ENCODE measurements at regions not wholly inside any gene's neighbourhood (a gene's known extent, or its start where the extent isn't known, plus 50 kb on each side); places are given as distances from the start of the nearest gene placed in this dataset.

DNA sequence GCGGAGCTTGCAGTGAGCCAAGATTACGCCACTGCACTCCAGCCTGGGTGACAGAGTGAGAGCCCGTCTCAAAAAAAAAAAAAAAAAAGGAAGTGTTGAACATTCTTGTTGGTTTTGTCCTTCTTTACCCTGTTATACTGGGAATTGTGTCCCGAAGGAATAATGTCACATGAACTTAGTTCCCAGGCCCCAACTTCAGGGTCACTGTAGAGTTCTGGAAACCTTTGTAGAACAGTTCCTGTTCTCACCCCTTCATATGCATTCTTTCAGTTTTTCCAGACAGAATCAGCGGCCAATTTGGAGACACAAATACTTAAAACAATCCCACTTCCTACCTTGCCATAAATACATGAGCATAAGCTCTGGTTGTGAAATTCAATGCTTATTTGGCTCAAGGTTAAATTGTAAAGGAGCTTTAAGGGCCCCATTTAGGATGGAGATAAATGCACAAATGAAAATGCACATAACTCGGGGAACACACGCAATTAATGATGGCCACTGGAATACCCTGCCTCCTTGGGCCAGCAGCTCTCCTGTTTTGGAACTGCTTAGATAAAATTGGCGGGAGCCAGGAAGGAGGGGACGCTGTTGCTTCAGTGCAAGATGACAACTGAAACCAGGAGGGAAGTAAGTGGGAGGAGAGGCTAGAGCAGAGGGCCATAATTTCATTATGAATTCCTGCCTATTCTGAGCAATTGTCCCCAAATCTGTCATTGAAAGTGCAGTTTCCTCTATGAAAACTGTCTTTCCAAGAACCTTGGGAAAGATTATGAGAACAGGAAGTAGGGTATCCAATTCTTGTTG, 153.7 kb downstream of the FGF1 start:
- H3K27ac ChIP-seq, result no peak overlapping the region
- DNase-seq (ENCODE audit: low spot score), result no peak
- TF ChIP-seq, protein P1, sequence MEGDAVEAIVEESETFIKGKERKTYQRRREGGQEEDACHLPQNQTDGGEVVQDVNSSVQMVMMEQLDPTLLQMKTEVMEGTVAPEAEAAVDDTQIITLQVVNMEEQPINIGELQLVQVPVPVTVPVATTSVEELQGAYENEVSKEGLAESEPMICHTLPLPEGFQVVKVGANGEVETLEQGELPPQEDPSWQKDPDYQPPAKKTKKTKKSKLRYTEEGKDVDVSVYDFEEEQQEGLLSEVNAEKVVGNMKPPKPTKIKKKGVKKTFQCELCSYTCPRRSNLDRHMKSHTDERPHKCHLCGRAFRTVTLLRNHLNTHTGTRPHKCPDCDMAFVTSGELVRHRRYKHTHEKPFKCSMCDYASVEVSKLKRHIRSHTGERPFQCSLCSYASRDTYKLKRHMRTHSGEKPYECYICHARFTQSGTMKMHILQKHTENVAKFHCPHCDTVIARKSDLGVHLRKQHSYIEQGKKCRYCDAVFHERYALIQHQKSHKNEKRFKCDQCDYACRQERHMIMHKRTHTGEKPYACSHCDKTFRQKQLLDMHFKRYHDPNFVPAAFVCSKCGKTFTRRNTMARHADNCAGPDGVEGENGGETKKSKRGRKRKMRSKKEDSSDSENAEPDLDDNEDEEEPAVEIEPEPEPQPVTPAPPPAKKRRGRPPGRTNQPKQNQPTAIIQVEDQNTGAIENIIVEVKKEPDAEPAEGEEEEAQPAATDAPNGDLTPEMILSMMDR (IDR thresholded peaks at IDR 0.05), result no peak
- no peaks in the 10 kb centered on the region for H3K36me3 ChIP-seq
- no peaks in the 10 kb centered on the region for H3K4me1 ChIP-seq (ENCODE audit: control insufficient read depth in 1 of 2, low read depth in 2 of 2)
- peaks cover 4% of the 10 kb centered on the region for H3K9me3 ChIP-seq
- no peaks in the 10 kb centered on the region for H3K27me3 ChIP-seq (replicated peaks; ENCODE audit: insufficient read depth)
- no peak for ATAC-seq (ENCODE audit: insufficient number of reproducible peaks, low FRiP score, low read depth)
- H3K4me3 ChIP-seq, result no peak overlapping the region

DNA sequence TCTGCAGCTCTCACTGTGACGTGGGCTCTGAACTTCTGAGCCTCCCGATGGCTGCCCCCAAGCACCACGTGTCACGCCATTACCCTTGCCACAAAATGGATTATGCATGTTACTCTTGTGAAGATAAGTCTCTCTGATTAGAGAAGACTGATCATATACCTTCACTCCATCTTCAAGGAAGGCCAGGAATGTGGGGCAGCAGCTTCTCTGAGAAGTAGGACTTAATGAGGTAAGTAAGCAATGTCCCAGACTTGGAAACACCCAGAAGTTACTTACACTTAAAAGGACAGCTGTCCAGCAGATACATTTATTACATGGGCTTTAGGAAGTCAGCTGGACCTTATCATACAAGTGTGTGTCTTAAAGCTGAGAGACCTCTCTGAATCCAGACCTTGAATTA, 155.0 kb downstream of the FGF1 start:
- no peak for DNase-seq (ENCODE audit: low spot score)
- Histone ChIP-seq H3K9me3 (peaks cover 4% of the 10 kb centered on the region), H3K27ac (no peak overlapping the region), H3K36me3 (no peaks in the 10 kb centered on the region), H3K4me1 (ENCODE audit: control insufficient read depth in 1 of 2, low read depth in 2 of 2) (no peaks in the 10 kb centered on the region), H3K4me3 (no peak overlapping the region), H3K27me3 (replicated peaks; ENCODE audit: insufficient read depth) (no peaks in the 10 kb centered on the region)
- no peak for ATAC-seq (ENCODE audit: insufficient number of reproducible peaks, low FRiP score, low read depth)
- TF ChIP-seq, protein P1 (IDR thresholded peaks at IDR 0.05), result no peak

DNA sequence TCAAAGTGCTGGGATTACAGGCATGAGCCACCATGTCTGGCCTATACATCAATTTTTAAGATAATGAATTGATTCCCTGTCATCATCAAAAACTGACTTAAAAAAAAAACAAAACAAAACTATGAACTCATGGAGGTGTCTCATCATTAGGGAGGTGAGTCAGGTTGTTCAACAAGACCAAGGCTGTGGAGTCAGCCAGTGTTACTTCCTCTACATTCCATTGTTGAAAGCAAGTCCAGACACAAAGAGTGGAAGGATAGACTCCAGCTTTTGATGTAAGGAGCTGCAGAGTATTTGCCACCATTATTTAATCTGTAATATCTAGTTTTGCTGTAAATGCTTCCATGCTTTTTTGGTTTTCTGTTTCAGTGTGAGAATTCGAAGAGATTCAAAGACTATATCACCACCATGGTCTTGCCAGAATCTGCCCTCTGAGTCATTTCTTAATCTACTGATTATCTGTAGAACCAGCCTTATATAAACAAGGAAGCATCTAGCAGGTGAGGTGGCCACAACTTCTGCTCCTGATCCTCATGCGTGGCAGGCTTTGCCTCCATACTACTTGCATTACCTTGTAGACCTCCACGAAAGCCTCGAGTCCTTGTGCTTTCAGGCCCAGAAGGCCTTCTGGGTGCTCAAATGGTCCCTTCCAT, 156.1 kb downstream of the FGF1 start:
- Histone ChIP-seq H3K27me3 (replicated peaks; ENCODE audit: insufficient read depth) (no peaks in the 10 kb centered on the region), H3K27ac (no peak overlapping the region), H3K36me3 (no peaks in the 10 kb centered on the region), H3K4me3 (no peak overlapping the region), H3K4me1 (ENCODE audit: control insufficient read depth in 1 of 2, low read depth in 2 of 2) (no peaks in the 10 kb centered on the region), H3K9me3 (peaks cover 4% of the 10 kb centered on the region)
- TF ChIP-seq, protein P1 (IDR thresholded peaks at IDR 0.05), result no peak
- DNase-seq (ENCODE audit: low spot score) (no peak), ATAC-seq (ENCODE audit: insufficient number of reproducible peaks, low FRiP score, low read depth) (no peak)

DNA sequence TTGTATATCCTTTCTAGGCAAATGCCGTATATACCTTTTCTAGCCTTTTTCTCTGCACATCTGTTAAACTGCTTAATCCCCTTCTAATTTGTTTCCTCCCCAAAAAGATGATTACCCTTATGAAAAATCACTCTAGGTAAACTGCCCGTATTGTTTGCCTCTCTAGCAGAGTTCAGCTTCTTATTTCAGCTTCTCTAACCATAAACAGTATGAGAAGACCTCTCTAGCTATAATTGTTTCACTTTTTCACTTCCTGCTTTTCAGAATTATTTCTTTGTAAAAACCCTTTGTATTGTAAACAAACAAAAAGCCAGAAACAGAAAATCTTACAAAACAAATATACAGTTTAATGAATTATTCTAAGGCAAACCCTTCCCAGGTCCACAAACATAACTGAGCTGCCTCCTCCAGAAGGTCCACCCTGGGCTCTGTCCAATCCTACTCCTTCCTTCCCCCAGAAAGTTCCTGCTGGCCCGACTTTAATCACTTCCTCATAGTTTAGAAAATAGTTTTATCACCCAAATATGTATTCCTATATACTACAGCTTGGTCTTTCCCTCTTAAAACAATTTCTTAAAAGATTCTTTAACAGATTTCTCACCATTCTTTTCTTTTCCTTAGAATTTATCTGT, 158.1 kb downstream of the FGF1 start:
- no peak for ATAC-seq (ENCODE audit: insufficient number of reproducible peaks, low FRiP score, low read depth)
- Histone ChIP-seq H3K27me3 (replicated peaks; ENCODE audit: insufficient read depth) (no peaks in the 10 kb centered on the region), H3K36me3 (no peaks in the 10 kb centered on the region), H3K27ac (no peak overlapping the region), H3K9me3 (no peaks in the 10 kb centered on the region), H3K4me3 (no peak overlapping the region), H3K4me1 (ENCODE audit: control insufficient read depth in 1 of 2, low read depth in 2 of 2) (no peaks in the 10 kb centered on the region)
- TF ChIP-seq, protein P1 (IDR thresholded peaks at IDR 0.05), result no peak
- no peak for DNase-seq (ENCODE audit: low spot score)

DNA sequence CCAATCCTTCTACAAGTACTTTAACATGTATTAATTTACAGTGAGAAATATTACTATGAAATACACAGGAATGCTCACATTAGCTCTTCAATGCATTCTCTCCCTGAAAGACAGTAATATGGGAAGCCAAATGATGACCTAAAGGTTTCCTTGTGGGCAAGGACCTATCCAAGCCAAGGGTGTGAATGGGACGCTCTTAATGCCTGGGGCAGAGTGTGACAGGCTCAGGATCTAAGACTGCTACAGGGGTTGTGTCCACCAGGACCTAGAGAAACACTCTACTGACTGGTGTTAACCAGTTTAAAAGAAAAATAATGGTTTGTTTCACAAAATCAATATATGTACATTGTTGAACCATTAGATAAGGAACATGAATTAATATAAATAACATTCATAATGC, 158.7 kb downstream of the FGF1 start:
- Histone ChIP-seq H3K4me3 (no peak overlapping the region), H3K4me1 (ENCODE audit: control insufficient read depth in 1 of 2, low read depth in 2 of 2) (no peaks in the 10 kb centered on the region), H3K36me3 (no peaks in the 10 kb centered on the region), H3K9me3 (no peaks in the 10 kb centered on the region), H3K27ac (no peak overlapping the region), H3K27me3 (replicated peaks; ENCODE audit: insufficient read depth) (no peaks in the 10 kb centered on the region)
- TF ChIP-seq, protein P1 (IDR thresholded peaks at IDR 0.05), result no peak
- DNase-seq (ENCODE audit: low spot score) (no peak), ATAC-seq (ENCODE audit: insufficient number of reproducible peaks, low FRiP score, low read depth) (no peak)
